GM12874 (cell line): ENCODE measurements at regions not wholly inside any gene's neighbourhood (a gene's known extent, or its start where the extent isn't known, plus 50 kb on each side); places are given as distances from the start of the nearest gene placed in this dataset.

Source experiments
- CTCF ChIP-seq: IDR thresholded peaks from 2 replicates; pipeline ENCODE4 v1.5.1; 2011; ENCODE audit warnings: low read depth, mild to moderate bottlenecking, control low read depth, low read length, moderate library complexity; ENCODE audit not compliant: insufficient read depth

DNA sequence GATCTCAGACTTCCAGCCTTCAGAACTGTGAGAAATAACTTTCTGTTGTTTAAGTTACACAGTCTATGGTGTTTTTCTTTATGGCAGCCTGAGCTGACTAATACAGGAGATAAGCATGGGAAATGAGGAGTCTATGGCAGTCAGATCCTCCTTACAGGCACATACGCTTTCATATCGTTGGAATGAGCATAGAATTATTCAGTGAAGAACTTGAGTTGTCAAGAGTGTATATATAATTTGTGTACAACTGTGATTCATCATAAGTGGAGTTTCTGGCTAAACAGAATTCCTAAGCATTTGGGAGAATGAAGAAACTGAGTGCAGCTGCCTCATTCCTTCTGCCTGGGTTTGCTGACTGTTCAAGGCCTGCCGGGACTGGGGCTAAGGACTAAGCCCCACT, 516.7 kb downstream of the ADRA2A start:
- TF ChIP-seq CTCF = no peak

- no peak for TF ChIP-seq CTCF
Observed at GRCh38 chr10:111595173-111595572, 518.3 kb downstream of the ADRA2A start.

DNA sequence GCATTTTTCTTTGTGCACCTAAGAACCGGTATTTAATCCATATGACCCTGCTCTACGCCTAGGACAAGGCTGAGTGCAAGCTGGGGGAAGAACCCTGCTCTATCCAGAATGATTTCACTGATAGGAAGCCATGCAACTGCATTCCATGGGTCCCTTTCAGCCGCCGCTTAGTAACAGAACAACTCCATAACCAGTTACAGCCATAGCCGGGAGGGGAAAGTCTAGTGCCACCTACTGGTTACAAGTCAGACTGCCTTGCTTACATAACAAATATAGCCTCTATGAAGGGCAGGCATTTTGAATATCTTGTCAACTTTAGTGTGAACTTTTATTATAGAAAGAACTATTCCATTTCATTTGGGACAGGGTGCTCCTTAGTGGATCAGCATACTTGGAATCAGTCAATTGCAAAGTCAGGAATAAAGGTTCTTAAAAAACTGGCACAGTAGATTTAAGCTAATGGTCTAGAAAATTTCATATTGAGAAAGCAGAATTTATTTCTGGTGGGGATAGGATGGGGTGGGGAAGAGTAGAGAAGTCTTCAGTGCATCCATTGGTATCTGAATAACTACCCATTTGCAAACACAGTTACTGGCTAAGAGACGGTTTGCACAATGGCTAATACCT, 521.7 kb downstream of the ADRA2A start:
- peak; percentile 76 for TF ChIP-seq CTCF

- no peak for TF ChIP-seq CTCF
Observed at GRCh38 chr10:111599943-111600342, 523.1 kb downstream of the ADRA2A start.

- no peak for TF ChIP-seq CTCF
Observed at GRCh38 chr10:111600772-111601171, 523.9 kb downstream of the ADRA2A start.

DNA sequence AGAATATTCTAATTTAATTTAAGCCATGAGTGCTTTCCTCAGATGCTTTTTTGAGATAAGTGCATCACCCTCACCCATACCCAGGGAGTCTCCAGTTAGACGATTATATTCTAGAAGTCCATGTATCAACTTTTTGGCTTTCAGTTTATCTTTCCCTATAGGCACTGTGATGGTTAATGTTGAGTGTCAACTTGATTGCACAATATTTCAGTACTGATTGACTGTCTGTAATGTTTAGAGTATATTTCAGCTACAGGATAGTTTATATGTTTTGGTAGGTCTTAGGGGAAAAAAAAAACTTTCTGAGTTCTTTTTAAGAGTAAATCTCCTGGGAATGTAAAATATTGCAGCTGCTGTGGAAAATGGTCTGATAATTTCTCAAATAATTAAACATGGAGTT, 535.4 kb downstream of the ADRA2A start:
- no peak for TF ChIP-seq CTCF

DNA sequence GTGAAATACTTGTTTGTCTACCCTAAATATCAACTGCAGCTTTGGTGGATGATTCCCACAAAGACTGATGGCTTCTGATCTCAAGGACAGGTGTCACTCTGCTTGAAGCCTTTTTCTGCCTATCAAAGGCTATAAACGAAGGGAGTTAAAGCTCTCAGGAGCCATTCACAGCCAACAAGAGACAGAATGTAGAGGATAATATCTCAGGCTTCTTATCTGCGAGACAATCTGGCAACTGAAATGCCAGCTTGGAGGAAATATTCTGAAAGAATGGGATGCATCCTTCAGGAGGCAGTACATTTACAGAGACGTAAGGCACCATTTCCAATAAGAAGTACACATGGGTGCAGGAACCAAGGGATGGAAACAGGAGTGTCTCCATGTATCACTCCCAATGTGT, 549.4 kb downstream of the GPAM start:
- TF ChIP-seq CTCF = no peak
